HL-60 (cell line): ENCODE measurements at regions not wholly inside any gene's neighbourhood (a gene's known extent, or its start where the extent isn't known, plus 50 kb on each side); places are given as distances from the start of the nearest gene placed in this dataset.

Experiments used
- GABPA ChIP-seq: IDR thresholded peaks from 2 replicates; pipeline ENCODE4 v1.6.1; 2012; ENCODE audit warnings: low read depth
- POLR2AphosphoS5 ChIP-seq: IDR thresholded peaks from 2 replicates; pipeline ENCODE4 v1.6.1; 2012; ENCODE audit warnings: low read depth
- SPI1 ChIP-seq: IDR thresholded peaks from 2 replicates; pipeline ENCODE4 v1.6.1; 2012; ENCODE audit warnings: low read depth, mild to moderate bottlenecking, borderline replicate concordance
- TF ChIP-seq, protein P1 (sequence below): IDR thresholded peaks from one replicate; pipeline ENCODE4 v1.5.1; 2011; ENCODE audit warnings: low read length, control low read depth, inconsistent platforms; ENCODE audit not compliant: insufficient read depth
- TF ChIP-seq, protein P2 (sequence below): IDR thresholded peaks from 2 replicates; pipeline ENCODE4 v1.6.1; 2012; ENCODE audit warnings: low read depth; ENCODE audit not compliant: insufficient replicate concordance

DNA sequence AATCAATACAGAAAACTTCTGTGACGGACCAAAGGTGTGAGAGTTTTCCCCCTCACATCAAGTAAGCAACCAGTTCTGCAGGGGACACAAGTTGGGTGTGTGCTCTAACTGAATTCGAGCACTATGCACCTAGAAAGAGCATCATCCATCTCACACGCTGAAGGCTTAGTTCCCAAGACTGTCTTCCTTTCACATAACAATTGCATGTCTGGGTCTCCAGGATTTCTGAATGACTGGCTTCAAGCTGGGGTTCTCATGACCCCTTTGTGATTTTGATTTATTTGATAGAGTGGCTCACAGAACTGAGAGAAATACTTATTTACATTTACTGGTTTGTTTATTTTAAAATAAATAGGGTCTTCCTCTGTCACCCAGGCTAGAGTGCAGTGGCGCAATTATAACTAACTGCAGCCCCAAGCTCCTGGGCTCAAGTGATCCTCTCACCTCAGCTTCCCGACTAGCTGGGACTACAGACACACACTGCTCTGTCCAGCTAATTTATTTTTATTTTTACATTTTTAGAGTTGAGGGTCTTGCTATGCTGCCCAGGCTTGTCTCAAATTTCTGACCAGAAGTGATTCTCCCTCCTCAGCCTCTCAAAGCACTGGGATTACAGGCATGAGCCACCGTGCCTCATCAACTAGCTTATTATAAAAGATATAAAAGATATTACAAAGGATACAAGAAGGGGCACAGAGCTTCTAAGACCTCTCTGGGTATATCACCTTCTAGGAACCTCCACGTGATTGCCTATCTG is 316.7 kb upstream of the CDH12 start:
- TF ChIP-seq, protein P1, sequence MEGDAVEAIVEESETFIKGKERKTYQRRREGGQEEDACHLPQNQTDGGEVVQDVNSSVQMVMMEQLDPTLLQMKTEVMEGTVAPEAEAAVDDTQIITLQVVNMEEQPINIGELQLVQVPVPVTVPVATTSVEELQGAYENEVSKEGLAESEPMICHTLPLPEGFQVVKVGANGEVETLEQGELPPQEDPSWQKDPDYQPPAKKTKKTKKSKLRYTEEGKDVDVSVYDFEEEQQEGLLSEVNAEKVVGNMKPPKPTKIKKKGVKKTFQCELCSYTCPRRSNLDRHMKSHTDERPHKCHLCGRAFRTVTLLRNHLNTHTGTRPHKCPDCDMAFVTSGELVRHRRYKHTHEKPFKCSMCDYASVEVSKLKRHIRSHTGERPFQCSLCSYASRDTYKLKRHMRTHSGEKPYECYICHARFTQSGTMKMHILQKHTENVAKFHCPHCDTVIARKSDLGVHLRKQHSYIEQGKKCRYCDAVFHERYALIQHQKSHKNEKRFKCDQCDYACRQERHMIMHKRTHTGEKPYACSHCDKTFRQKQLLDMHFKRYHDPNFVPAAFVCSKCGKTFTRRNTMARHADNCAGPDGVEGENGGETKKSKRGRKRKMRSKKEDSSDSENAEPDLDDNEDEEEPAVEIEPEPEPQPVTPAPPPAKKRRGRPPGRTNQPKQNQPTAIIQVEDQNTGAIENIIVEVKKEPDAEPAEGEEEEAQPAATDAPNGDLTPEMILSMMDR: no peak
- TF ChIP-seq POLR2AphosphoS5: no peak
- TF ChIP-seq SPI1: no peak
- TF ChIP-seq, protein P2, sequence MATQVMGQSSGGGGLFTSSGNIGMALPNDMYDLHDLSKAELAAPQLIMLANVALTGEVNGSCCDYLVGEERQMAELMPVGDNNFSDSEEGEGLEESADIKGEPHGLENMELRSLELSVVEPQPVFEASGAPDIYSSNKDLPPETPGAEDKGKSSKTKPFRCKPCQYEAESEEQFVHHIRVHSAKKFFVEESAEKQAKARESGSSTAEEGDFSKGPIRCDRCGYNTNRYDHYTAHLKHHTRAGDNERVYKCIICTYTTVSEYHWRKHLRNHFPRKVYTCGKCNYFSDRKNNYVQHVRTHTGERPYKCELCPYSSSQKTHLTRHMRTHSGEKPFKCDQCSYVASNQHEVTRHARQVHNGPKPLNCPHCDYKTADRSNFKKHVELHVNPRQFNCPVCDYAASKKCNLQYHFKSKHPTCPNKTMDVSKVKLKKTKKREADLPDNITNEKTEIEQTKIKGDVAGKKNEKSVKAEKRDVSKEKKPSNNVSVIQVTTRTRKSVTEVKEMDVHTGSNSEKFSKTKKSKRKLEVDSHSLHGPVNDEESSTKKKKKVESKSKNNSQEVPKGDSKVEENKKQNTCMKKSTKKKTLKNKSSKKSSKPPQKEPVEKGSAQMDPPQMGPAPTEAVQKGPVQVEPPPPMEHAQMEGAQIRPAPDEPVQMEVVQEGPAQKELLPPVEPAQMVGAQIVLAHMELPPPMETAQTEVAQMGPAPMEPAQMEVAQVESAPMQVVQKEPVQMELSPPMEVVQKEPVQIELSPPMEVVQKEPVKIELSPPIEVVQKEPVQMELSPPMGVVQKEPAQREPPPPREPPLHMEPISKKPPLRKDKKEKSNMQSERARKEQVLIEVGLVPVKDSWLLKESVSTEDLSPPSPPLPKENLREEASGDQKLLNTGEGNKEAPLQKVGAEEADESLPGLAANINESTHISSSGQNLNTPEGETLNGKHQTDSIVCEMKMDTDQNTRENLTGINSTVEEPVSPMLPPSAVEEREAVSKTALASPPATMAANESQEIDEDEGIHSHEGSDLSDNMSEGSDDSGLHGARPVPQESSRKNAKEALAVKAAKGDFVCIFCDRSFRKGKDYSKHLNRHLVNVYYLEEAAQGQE: no peak
- no peak for TF ChIP-seq GABPA
